ENCODE measurements at regions not wholly inside any gene's neighbourhood (a gene's known extent, or its start where the extent isn't known, plus 50 kb on each side); places are given as distances from the start of the nearest gene placed in this dataset.

DNA sequence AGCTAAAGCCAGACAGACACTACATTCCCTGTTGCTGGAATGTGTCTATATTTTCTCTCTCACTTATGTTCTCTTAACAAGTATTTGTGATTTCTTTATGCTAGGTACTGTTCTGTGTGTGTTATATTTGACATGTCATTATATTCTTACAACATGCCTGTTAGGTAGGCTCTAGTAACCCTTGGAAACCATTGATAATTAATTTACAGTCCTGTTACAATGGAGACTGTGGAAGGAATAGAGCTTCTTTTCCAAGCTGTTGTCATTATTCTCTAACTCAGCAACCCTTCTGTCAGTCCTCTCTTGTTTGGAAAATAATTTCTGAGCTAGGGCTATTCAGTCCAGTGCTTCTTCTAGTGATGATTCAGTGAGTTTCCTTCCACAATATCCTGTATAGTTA is 419.1 kb upstream of the BOD1L1 start:
- no peak for TF ChIP-seq CTCF (IDR thresholded peaks at IDR 0.05; ENCODE audit: borderline replicate concordance, insufficient read depth, low read depth, low read length)

GRCh38 chr4:14047840-14048239 is 420.3 kb upstream of the BOD1L1 start:
- TF ChIP-seq CTCF (IDR thresholded peaks at IDR 0.05; ENCODE audit: borderline replicate concordance, insufficient read depth, low read depth, low read length): no peak
- H3K4me3 ChIP-seq (ENCODE audit: low read depth, low read length): no peak overlapping the region

More for the DNA sequence above, 419.1 kb upstream of the BOD1L1 start:
- H3K4me3 ChIP-seq (ENCODE audit: low read depth, low read length): no peak overlapping the region

DNA sequence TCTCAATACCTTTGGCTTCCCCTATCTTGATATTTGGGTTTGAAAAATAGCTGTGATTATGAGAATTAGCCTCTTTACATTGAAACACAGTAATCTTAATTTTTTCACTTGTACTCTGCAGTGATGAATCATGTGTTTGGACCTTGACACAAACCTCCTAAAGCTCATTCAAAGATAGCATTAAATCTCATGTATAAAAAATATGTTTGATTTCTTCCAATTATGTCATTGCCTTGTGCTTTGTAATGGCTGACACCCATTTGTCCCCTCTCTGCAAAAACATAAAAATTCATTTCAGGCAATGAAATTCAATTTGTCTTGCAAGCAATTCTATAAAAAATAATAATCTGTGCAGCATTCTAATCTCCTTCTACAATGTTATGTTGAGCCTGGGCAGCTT is 422.4 kb upstream of the BOD1L1 start:
- no peak overlapping the region for H3K4me3 ChIP-seq (ENCODE audit: low read depth, low read length)

GRCh38 chr4:14053291-14053690 is 425.8 kb upstream of the BOD1L1 start:
- no peak for TF ChIP-seq CTCF (IDR thresholded peaks at IDR 0.05; ENCODE audit: borderline replicate concordance, insufficient read depth, low read depth, low read length)

More for the DNA sequence above, 422.4 kb upstream of the BOD1L1 start:
- TF ChIP-seq CTCF (IDR thresholded peaks at IDR 0.05; ENCODE audit: borderline replicate concordance, insufficient read depth, low read depth, low read length): no peak

GRCh38 chr4:14054391-14054790 is 426.9 kb upstream of the BOD1L1 start:
- H3K4me3 ChIP-seq (ENCODE audit: low read depth, low read length): no peak overlapping the region
- TF ChIP-seq CTCF (IDR thresholded peaks at IDR 0.05; ENCODE audit: borderline replicate concordance, insufficient read depth, low read depth, low read length): no peak

More at GRCh38 chr4:14053291-14053690, 425.8 kb upstream of the BOD1L1 start:
- no peak overlapping the region for H3K4me3 ChIP-seq (ENCODE audit: low read depth, low read length)

- H3K4me3 ChIP-seq (ENCODE audit: low read depth, low read length): no peak overlapping the region
- TF ChIP-seq CTCF (IDR thresholded peaks at IDR 0.05; ENCODE audit: borderline replicate concordance, insufficient read depth, low read depth, low read length): no peak
Observed at GRCh38 chr4:14059006-14059405, 431.5 kb upstream of the BOD1L1 start.

DNA sequence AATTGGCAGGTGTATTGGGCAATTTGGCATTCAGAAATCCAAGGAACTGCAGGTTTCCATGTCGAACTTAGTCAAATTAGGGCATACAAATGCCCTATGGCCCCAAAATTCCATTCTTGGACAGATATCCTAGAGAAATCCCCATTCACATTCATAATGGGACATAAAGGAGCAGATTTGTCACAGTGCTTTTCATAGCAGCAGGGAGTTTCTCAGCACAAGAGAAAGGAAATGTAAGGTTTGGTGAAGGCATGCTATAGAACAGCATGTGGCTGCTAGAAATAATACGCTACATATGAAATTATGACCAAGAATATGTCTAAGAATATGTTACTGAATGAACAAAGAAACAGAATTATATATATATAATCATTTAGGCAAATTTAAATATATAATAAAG is 437.5 kb upstream of the BOD1L1 start:
- TF ChIP-seq CTCF (IDR thresholded peaks at IDR 0.05; ENCODE audit: borderline replicate concordance, insufficient read depth, low read depth, low read length): no peak
- no peak overlapping the region for H3K4me3 ChIP-seq (ENCODE audit: low read depth, low read length)

All from GM12875 (cell line).